NOMO-1 (cell line): ENCODE measurements at regions not wholly inside any gene's neighbourhood (a gene's known extent, or its start where the extent isn't known, plus 50 kb on each side); places are given as distances from the start of the nearest gene placed in this dataset.

ENCODE experiments used
- DNase-seq, 2 experiments: peaks; one replicate each; lab custom pipeline; 2025; ENCODE audit not compliant: unreplicated experiment in 2 of 2; lab: John Stamatoyannopoulos, UW

GRCh38 chr14:65348137-65348536 lies 64.4 kb upstream of the FUT8 start:
- DNase-seq: no peak

- DNase-seq: no peak
Measured at GRCh38 chr14:65349100-65349499, 63.4 kb upstream of the FUT8 start.

GRCh38 chr14:65351493-65352194 lies 60.9 kb upstream of the FUT8 start:
- no peak for DNase-seq

- DNase-seq: no peak
Measured at GRCh38 chr14:65352964-65353530, 59.5 kb upstream of the FUT8 start.

GRCh38 chr14:65354131-65354530 lies 58.4 kb upstream of the FUT8 start:
- no peak for DNase-seq

- DNase-seq: no peak
Measured at GRCh38 chr14:65354715-65355114, 57.8 kb upstream of the FUT8 start.

GRCh38 chr14:65356327-65356836 lies 56.1 kb upstream of the FUT8 start:
- no peak for DNase-seq

- no peak for DNase-seq
Measured at GRCh38 chr14:65357113-65357512, 55.4 kb upstream of the FUT8 start.

- no peak for DNase-seq
Measured at GRCh38 chr14:65357689-65358088, 54.8 kb upstream of the FUT8 start.

GRCh38 chr14:65359503-65359902 lies 53.0 kb upstream of the FUT8 start:
- peak in 1 of 2 experiments; percentile 22 for DNase-seq

- no peak for DNase-seq
Measured at GRCh38 chr14:65360144-65360784, 52.3 kb upstream of the FUT8 start.

- DNase-seq: no peak
Measured at GRCh38 chr14:65361920-65362319, 50.6 kb upstream of the FUT8 start.
